ENCODE measurements at regions not wholly inside any gene's neighbourhood (a gene's known extent, or its start where the extent isn't known, plus 50 kb on each side); places are given as distances from the start of the nearest gene placed in this dataset.

DNA sequence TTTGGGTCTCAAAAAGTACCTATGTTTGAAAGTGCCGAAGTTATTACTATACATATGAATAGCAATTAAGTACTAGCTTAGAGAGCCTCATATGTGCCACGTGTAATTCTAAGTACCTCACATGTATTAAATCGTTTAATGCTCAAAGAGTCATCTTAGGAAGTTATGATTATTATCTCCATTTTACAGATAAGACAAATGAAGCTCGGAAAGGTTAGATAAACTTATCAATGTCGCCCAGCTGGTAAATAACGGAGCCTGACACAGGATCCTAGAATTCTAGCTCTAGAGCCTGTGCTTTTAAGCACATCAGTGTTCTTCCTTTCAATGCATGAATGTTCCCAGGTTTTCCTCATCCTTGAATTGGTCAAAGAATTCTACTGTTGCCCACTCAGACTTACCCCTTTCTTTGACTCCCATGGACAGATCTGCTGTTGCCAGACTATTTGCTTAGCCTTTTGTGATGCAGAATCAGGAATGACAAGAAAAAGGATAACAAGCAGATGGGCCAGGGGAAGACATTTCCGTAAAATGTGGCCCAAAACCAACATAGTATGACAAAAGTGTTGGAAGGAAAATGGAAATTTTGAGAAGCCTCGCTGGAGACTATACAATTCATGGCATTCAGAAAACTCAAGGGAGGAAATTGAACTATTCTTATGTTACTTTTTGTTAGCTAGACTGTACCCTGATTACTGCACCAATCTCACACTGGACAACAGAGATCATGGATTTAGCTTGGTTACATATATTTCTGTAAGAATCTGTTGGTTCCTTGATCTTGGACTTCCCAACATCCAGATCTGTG lies 237.1 kb upstream of the CITED2 start:
- TF ChIP-seq, protein P1, sequence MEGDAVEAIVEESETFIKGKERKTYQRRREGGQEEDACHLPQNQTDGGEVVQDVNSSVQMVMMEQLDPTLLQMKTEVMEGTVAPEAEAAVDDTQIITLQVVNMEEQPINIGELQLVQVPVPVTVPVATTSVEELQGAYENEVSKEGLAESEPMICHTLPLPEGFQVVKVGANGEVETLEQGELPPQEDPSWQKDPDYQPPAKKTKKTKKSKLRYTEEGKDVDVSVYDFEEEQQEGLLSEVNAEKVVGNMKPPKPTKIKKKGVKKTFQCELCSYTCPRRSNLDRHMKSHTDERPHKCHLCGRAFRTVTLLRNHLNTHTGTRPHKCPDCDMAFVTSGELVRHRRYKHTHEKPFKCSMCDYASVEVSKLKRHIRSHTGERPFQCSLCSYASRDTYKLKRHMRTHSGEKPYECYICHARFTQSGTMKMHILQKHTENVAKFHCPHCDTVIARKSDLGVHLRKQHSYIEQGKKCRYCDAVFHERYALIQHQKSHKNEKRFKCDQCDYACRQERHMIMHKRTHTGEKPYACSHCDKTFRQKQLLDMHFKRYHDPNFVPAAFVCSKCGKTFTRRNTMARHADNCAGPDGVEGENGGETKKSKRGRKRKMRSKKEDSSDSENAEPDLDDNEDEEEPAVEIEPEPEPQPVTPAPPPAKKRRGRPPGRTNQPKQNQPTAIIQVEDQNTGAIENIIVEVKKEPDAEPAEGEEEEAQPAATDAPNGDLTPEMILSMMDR (IDR thresholded peaks at IDR 0.05; ENCODE audit: insufficient read depth, low read length, poor library complexity, severe bottlenecking), result no peak
- no peak for TF ChIP-seq EZH2phosphoT487 (conservative IDR thresholded peaks at IDR 0.05; ENCODE audit: low read length)
